ENCODE measurements at regions not wholly inside any gene's neighbourhood (a gene's known extent, or its start where the extent isn't known, plus 50 kb on each side); places are given as distances from the start of the nearest gene placed in this dataset.
A peak's percentile ranks its signal among the peaks of the same experiment; 100 is the strongest.

- no peak overlapping the region for H4K91ac ChIP-seq (ENCODE audit: low read depth, low read length)
- no peak overlapping the region for H3K4me3 ChIP-seq (ENCODE audit: low read depth, low read length)
- no peak overlapping the region for H3K27ac ChIP-seq (ENCODE audit: low read depth, low read length)
- DNase-seq: no peak
- H3K4ac ChIP-seq (ENCODE audit: low read depth, low read length): no peak overlapping the region
- no peak overlapping the region for H2AFZ ChIP-seq (ENCODE audit: insufficient read depth, low read length, poor library complexity)
- H3K9me3 ChIP-seq (ENCODE audit: insufficient read depth, low read depth, low read length): no peaks in the 10 kb centered on the region
- no peaks in the 10 kb centered on the region for H3K79me2 ChIP-seq (ENCODE audit: control insufficient read depth, insufficient read depth, low read length, poor library complexity)
- H4K8ac ChIP-seq (ENCODE audit: low read depth, low read length): no peak overlapping the region
- H3K9ac ChIP-seq (ENCODE audit: low read length): no peak overlapping the region
- no peak overlapping the region for H2BK5ac ChIP-seq (ENCODE audit: low read depth, low read length, poor library complexity)
- H3K14ac ChIP-seq (ENCODE audit: low read length): no peak overlapping the region
- no CpG with 5 or more reads among the region's 4 CpGs for WGBS (ENCODE audit: extremely low coverage, insufficient coverage, insufficient read length)
- no peak overlapping the region for H2BK120ac ChIP-seq (ENCODE audit: insufficient read depth, low read length, poor library complexity)
- no peaks in the 10 kb centered on the region for H3K4me1 ChIP-seq (ENCODE audit: control insufficient read depth in 1 of 2, insufficient read depth in 2 of 2, low read length in 2 of 2)
- H2BK12ac ChIP-seq (ENCODE audit: low read length): no peak overlapping the region
- no peaks in the 10 kb centered on the region for H3K36me3 ChIP-seq (ENCODE audit: control insufficient read depth in 1 of 2, insufficient read depth in 2 of 2, low read length in 2 of 2)
- H4K12ac ChIP-seq (ENCODE audit: low read depth, low read length): no peak overlapping the region
- H3K18ac ChIP-seq (ENCODE audit: low read length): no peak overlapping the region
- no peaks in the 10 kb centered on the region for H3K79me1 ChIP-seq (ENCODE audit: low read length)
- no peak overlapping the region for H3K4me2 ChIP-seq (ENCODE audit: low read length)
- no peak overlapping the region for H3K23ac ChIP-seq (ENCODE audit: low read length)
- no peaks in the 10 kb centered on the region for H3K27me3 ChIP-seq (ENCODE audit: insufficient read depth, low read length)
- H2AK5ac ChIP-seq (ENCODE audit: low read length): no peak overlapping the region
Observed at GRCh38 chrX:80266287-80266686, 154.0 kb upstream of the TENT5D start.

- Histone ChIP-seq H2BK12ac (ENCODE audit: low read length) (no peak overlapping the region), H4K8ac (ENCODE audit: low read depth, low read length) (no peak overlapping the region), H2AK5ac (ENCODE audit: low read length) (no peak overlapping the region), H3K14ac (ENCODE audit: low read length) (no peak overlapping the region), H3K4me1 (ENCODE audit: control insufficient read depth in 1 of 2, insufficient read depth in 2 of 2, low read length in 2 of 2) (no peaks in the 10 kb centered on the region), H3K79me2 (ENCODE audit: control insufficient read depth, insufficient read depth, low read length, poor library complexity) (no peaks in the 10 kb centered on the region), H3K9me3 (ENCODE audit: insufficient read depth, low read depth, low read length) (no peaks in the 10 kb centered on the region), H3K9ac (ENCODE audit: low read length) (no peak overlapping the region), H3K4me3 (ENCODE audit: low read depth, low read length) (no peak overlapping the region), H3K4me2 (ENCODE audit: low read length) (no peak overlapping the region), H4K12ac (ENCODE audit: low read depth, low read length) (no peak overlapping the region), H2BK5ac (ENCODE audit: low read depth, low read length, poor library complexity) (no peak overlapping the region), H3K4ac (ENCODE audit: low read depth, low read length) (no peak overlapping the region), H3K27ac (ENCODE audit: low read depth, low read length) (no peak overlapping the region), H3K23ac (ENCODE audit: low read length) (no peak overlapping the region), H3K36me3 (ENCODE audit: control insufficient read depth in 1 of 2, insufficient read depth in 2 of 2, low read length in 2 of 2) (no peaks in the 10 kb centered on the region), H2AFZ (ENCODE audit: insufficient read depth, low read length, poor library complexity) (no peak overlapping the region), H2BK120ac (ENCODE audit: insufficient read depth, low read length, poor library complexity) (no peak overlapping the region), H3K79me1 (ENCODE audit: low read length) (no peaks in the 10 kb centered on the region), H4K91ac (ENCODE audit: low read depth, low read length) (no peak overlapping the region), H3K27me3 (ENCODE audit: insufficient read depth, low read length) (no peaks in the 10 kb centered on the region), H3K18ac (ENCODE audit: low read length) (no peak overlapping the region)
- DNase-seq: no peak
Observed at GRCh38 chrX:80266979-80267378, 153.3 kb upstream of the TENT5D start.

DNA sequence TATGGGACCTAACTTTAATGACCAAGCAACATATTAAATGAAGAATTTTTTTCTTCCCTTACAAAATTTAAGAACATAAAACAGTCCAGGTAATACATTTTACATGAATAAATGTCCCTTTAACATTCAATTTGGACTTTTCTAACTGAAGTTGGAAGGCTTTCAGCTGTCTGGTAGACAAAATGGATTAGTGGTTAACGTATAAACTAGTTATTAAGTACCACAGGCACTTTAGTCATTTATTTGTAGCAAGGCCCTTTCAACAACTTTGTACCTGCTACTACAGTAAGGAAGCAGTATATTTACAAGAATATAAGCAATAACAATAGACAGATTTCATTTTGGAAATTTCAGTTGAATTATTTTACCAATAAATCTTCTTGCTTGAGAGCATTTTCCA lies 152.5 kb upstream of the TENT5D start:
- Histone ChIP-seq H3K27me3 (ENCODE audit: insufficient read depth, low read length) (no peaks in the 10 kb centered on the region), H3K4me3 (ENCODE audit: low read depth, low read length) (no peak overlapping the region), H3K4ac (ENCODE audit: low read depth, low read length) (no peak overlapping the region), H4K8ac (ENCODE audit: low read depth, low read length) (no peak overlapping the region), H2BK12ac (ENCODE audit: low read length) (no peak overlapping the region), H3K14ac (ENCODE audit: low read length) (no peak overlapping the region), H2AK5ac (ENCODE audit: low read length) (no peak overlapping the region), H3K9me3 (ENCODE audit: insufficient read depth, low read depth, low read length) (no peaks in the 10 kb centered on the region), H2BK5ac (ENCODE audit: low read depth, low read length, poor library complexity) (no peak overlapping the region), H4K12ac (ENCODE audit: low read depth, low read length) (no peak overlapping the region), H3K79me1 (ENCODE audit: low read length) (no peaks in the 10 kb centered on the region), H3K9ac (ENCODE audit: low read length) (no peak overlapping the region), H3K36me3 (ENCODE audit: control insufficient read depth in 1 of 2, insufficient read depth in 2 of 2, low read length in 2 of 2) (no peaks in the 10 kb centered on the region), H4K91ac (ENCODE audit: low read depth, low read length) (no peak overlapping the region), H2BK120ac (ENCODE audit: insufficient read depth, low read length, poor library complexity) (no peak overlapping the region), H3K79me2 (ENCODE audit: control insufficient read depth, insufficient read depth, low read length, poor library complexity) (no peaks in the 10 kb centered on the region), H3K18ac (ENCODE audit: low read length) (no peak overlapping the region), H3K23ac (ENCODE audit: low read length) (no peak overlapping the region), H3K27ac (ENCODE audit: low read depth, low read length) (no peak overlapping the region), H3K4me2 (ENCODE audit: low read length) (no peak overlapping the region), H3K4me1 (ENCODE audit: control insufficient read depth in 1 of 2, insufficient read depth in 2 of 2, low read length in 2 of 2) (no peaks in the 10 kb centered on the region), H2AFZ (ENCODE audit: insufficient read depth, low read length, poor library complexity) (no peak overlapping the region)
- no peak for DNase-seq
- no CpG with 5 or more reads among the region's 1 CpG for WGBS (ENCODE audit: extremely low coverage, insufficient coverage, insufficient read length)

DNA sequence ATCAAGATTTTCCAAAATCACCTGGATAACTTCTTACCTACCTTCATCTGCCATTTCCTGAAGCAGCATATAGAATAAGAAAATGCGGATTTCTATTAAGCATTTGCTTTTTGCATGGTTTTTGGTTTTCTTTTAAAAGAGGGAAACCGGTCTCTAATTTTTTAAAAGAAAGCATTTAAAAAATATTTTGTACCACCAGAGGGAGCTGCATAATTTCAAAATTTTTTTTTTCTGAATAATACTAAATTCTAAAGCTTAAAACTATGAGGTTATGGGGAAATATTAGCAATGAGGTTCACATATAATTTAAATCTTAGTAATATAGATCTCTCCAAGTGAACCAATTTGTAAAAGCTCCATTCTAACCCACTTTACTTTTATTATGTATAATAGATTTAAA lies 137.7 kb upstream of the TENT5D start:
- H3K18ac ChIP-seq (ENCODE audit: low read length): no peak overlapping the region
- H3K79me1 ChIP-seq (ENCODE audit: low read length): no peaks in the 10 kb centered on the region

More for the DNA sequence above, 137.7 kb upstream of the TENT5D start:
- Histone ChIP-seq H3K23ac (ENCODE audit: low read length) (no peak overlapping the region), H3K4ac (ENCODE audit: low read depth, low read length) (no peak overlapping the region), H3K4me2 (ENCODE audit: low read length) (no peak overlapping the region), H3K4me3 (ENCODE audit: low read depth, low read length) (no peak overlapping the region), H3K14ac (ENCODE audit: low read length) (no peak overlapping the region), H3K4me1 (ENCODE audit: control insufficient read depth in 1 of 2, insufficient read depth in 2 of 2, low read length in 2 of 2) (no peaks in the 10 kb centered on the region), H3K36me3 (ENCODE audit: control insufficient read depth in 1 of 2, insufficient read depth in 2 of 2, low read length in 2 of 2) (no peaks in the 10 kb centered on the region), H2BK120ac (ENCODE audit: insufficient read depth, low read length, poor library complexity) (no peak overlapping the region), H4K8ac (ENCODE audit: low read depth, low read length) (no peak overlapping the region), H2BK12ac (ENCODE audit: low read length) (no peak overlapping the region), H3K79me2 (ENCODE audit: control insufficient read depth, insufficient read depth, low read length, poor library complexity) (no peaks in the 10 kb centered on the region), H4K12ac (ENCODE audit: low read depth, low read length) (no peak overlapping the region), H3K27me3 (ENCODE audit: insufficient read depth, low read length) (no peaks in the 10 kb centered on the region), H4K91ac (ENCODE audit: low read depth, low read length) (no peak overlapping the region), H2AK5ac (ENCODE audit: low read length) (no peak overlapping the region), H3K27ac (ENCODE audit: low read depth, low read length) (no peak overlapping the region), H2AFZ (ENCODE audit: insufficient read depth, low read length, poor library complexity) (no peak overlapping the region), H3K9ac (ENCODE audit: low read length) (no peak overlapping the region), H2BK5ac (ENCODE audit: low read depth, low read length, poor library complexity) (no peak overlapping the region), H3K9me3 (ENCODE audit: insufficient read depth, low read depth, low read length) (no peaks in the 10 kb centered on the region)
- DNase-seq: peak in 1 of 2 donors; percentile 9
- no CpG with 5 or more reads among the region's 2 CpGs for WGBS (ENCODE audit: extremely low coverage, insufficient coverage, insufficient read length)
